GM12878 (cell line): ENCODE measurements at regions not wholly inside any gene's neighbourhood (a gene's known extent, or its start where the extent isn't known, plus 50 kb on each side); places are given as distances from the start of the nearest gene placed in this dataset.

Experiments
- ATAC-seq: fragments of 200-7000 bp; cut with Tn5 transposase; 3 replicates; pipeline ENCODE4 v1.9.1; 2020; ENCODE audit warnings: mild to moderate bottlenecking, moderate library complexity
- BruUV-seq: library from RNA; stranded (reverse); fragments of 400-500 nt; replicated peaks from 2 replicates; lab custom pipeline; 2021; lab: Mats Ljungman, UMichigan
- CTCF ChIA-PET: fragments of 300-600 bp; sonication (Branson Sonifier 250); formaldehyde crosslinking; extraction: SDS; loops from one replicate; lab custom pipeline; 2021; ENCODE audit warnings: inconsistent platforms; lab: Yijun Ruan, JAX
- POLR2A ChIA-PET: fragments of 350-600 bp; formaldehyde crosslinking; extraction: SDS; loops from one replicate; lab custom pipeline; 2021; ENCODE audit warnings: inconsistent platforms; lab: Charles Lee
- RAD21 ChIA-PET: fragments of 300-600 bp; sonication (Branson Sonifier 250); formaldehyde crosslinking; loops from one replicate; lab custom pipeline; 2023; ENCODE audit warnings: antibody characterized with exemption; ENCODE audit not compliant: unreplicated experiment; lab: Charles Lee
- SMC1A ChIA-PET: fragments of 300-600 bp; sonication (Branson Sonifier 250); formaldehyde crosslinking; loops from one replicate; lab custom pipeline; 2023; ENCODE audit not compliant: unreplicated experiment, uncharacterized antibody; lab: Charles Lee
- DNase-seq: peaks from one replicate; pipeline ENCODE4 v3.0.0-alpha.2; 2011; ENCODE audit warnings: low read depth, low spot score
- FAIRE-seq: peaks from 3 replicates; lab custom pipeline; 2011; peaks lifted over from hg19 to GRCh38; lab: Jason Lieb, UNC
- H2AFZ ChIP-seq: 2 replicates; pipeline ENCODE4 v1.6.0; 2011; ENCODE audit warnings: low read depth, low read length, control low read depth; ENCODE audit not compliant: control insufficient read depth
- H3K27ac ChIP-seq: 2 replicates; pipeline ENCODE4 v1.5.1; 2011; ENCODE audit warnings: control low read depth; ENCODE audit not compliant: control insufficient read depth, insufficient read depth
- H3K27me3 ChIP-seq, 2 experiments: replicated peaks in 1 of 2; 2 replicates each; pipeline versions ENCODE4 v1.6.0 to v1.6.1; 2011; ENCODE audit warnings: low read length in 1 of 2; ENCODE audit not compliant: control insufficient read depth in 2 of 2, insufficient read depth in 2 of 2
- H3K36me3 ChIP-seq, 2 experiments: 2 replicates each; pipeline ENCODE4 v1.5.1; 2011; ENCODE audit warnings: low read length in 1 of 2; ENCODE audit not compliant: control insufficient read depth in 2 of 2, insufficient read depth in 2 of 2
- H3K4me1 ChIP-seq: 2 replicates; pipeline ENCODE4 v1.6.1; 2011; ENCODE audit warnings: mild to moderate bottlenecking, low read length, moderate library complexity, mixed read lengths; ENCODE audit not compliant: control insufficient read depth, insufficient read depth
- H3K4me2 ChIP-seq: 2 replicates; pipeline ENCODE4 v1.6.0; 2011; ENCODE audit warnings: control low read depth; ENCODE audit not compliant: control insufficient read depth, insufficient read depth
- H3K4me3 ChIP-seq: fragments of 200-600 bp; sonication (generic); 2 replicates; pipeline ENCODE4 v1.5.1; 2016
- H3K79me2 ChIP-seq: 2 replicates; pipeline ENCODE4 v1.6.0; 2011; ENCODE audit warnings: low read length; ENCODE audit not compliant: control insufficient read depth, insufficient read depth
- H3K9ac ChIP-seq: 2 replicates; pipeline ENCODE4 v1.8.0; 2011; ENCODE audit warnings: low read length, control low read depth, mixed read lengths; ENCODE audit not compliant: control insufficient read depth, insufficient read depth
- H3K9me3 ChIP-seq: replicated peaks from 3 replicates; pipeline ENCODE4 v1.5.1; 2011; ENCODE audit warnings: mild to moderate bottlenecking, low read length; ENCODE audit not compliant: control insufficient read depth, insufficient read depth
- H4K20me1 ChIP-seq: 2 replicates; pipeline ENCODE4 v1.6.0; 2011; ENCODE audit not compliant: control insufficient read depth, insufficient read depth
- BACH1 ChIP-seq: fragments of 450-650 bp; IDR thresholded peaks from 2 replicates; pipeline ENCODE4 v1.6.1; 2017; ENCODE audit warnings: mild to moderate bottlenecking, borderline replicate concordance
- CBX5 ChIP-seq: sonication (generic); IDR thresholded peaks from 2 replicates; pipeline ENCODE4 v1.6.1; 2016; ENCODE audit warnings: low read depth, moderate library complexity, mild to moderate bottlenecking, inconsistent platforms
- ESRRA ChIP-seq: IDR thresholded peaks from 2 replicates; pipeline ENCODE4 v1.6.1; 2012; ENCODE audit warnings: mild to moderate bottlenecking, low read length, improper control_type of control experiment
- KDM1A ChIP-seq: fragments of 200-600 bp; sonication (generic); IDR thresholded peaks from 2 replicates; pipeline ENCODE4 v1.6.1; 2016; ENCODE audit warnings: borderline replicate concordance
- MXI1 ChIP-seq: fragments of 150-350 bp; IDR thresholded peaks from 2 replicates; pipeline ENCODE4 v1.6.1; 2011; ENCODE audit warnings: low read depth, mild to moderate bottlenecking, inconsistent platforms, low read length, improper control_type of control experiment
- NR2C2 ChIP-seq: IDR thresholded peaks from 2 replicates; pipeline ENCODE4 v1.6.1; 2011; ENCODE audit warnings: borderline replicate concordance, low read depth; ENCODE audit not compliant: control insufficient read depth, insufficient read length
- SREBF2 ChIP-seq: IDR thresholded peaks from 2 replicates; pipeline ENCODE4 v1.6.1; 2012; ENCODE audit warnings: mild to moderate bottlenecking, low read length
- WRNIP1 ChIP-seq: IDR thresholded peaks from 2 replicates; pipeline ENCODE4 v1.6.1; 2011; ENCODE audit warnings: low read depth, low read length, improper control_type of control experiment, borderline replicate concordance
- YY1 ChIP-seq: IDR thresholded peaks from 2 replicates; pipeline ENCODE4 v1.6.1; 2011; ENCODE audit warnings: low read depth, mild to moderate bottlenecking, low read length
- ZSCAN29 ChIP-seq: fragments of 450-650 bp; IDR thresholded peaks from 2 replicates; pipeline ENCODE4 v1.6.1; 2017; ENCODE audit warnings: mild to moderate bottlenecking, moderate library complexity
- ZZZ3 ChIP-seq: IDR thresholded peaks from 2 replicates; pipeline ENCODE4 v1.6.1; 2011; ENCODE audit warnings: low read depth; ENCODE audit not compliant: control insufficient read depth, insufficient read length
- WGBS: methylation state at CpG from one replicate; pipeline ENCODE4 v1.1.6; 2016; ENCODE audit warnings: low lambda C conversion rate; ENCODE audit not compliant: insufficient replicate concordance, insufficient coverage; ENCODE audit errors: missing lambda C conversion rate; 5-methylcytosine and 5-hydroxymethylcytosine counted together
- in situ Hi-C: fragments of 300-500 bp; cut with MboI; formaldehyde crosslinking; loops from 9 replicates; pipeline ENCODE4 v1.14.3; 2018; ENCODE audit warnings: mixed read lengths
- intact Hi-C: fragments of 100-400 bp; cut with micrococcal nuclease; formaldehyde crosslinking; loops from one replicate; pipeline ENCODE4 v1.14.2; 2022; ENCODE audit not compliant: unreplicated experiment
- TF ChIP-seq, protein P1 (sequence below): fragments of 450-650 bp; IDR thresholded peaks from 2 replicates; pipeline ENCODE4 v1.6.1; 2017; ENCODE audit warnings: low read depth, mild to moderate bottlenecking, moderate library complexity
- TF ChIP-seq, protein P2 (sequence below): IDR thresholded peaks from 2 replicates; pipeline ENCODE4 v1.6.1; 2011; ENCODE audit warnings: low read depth, mild to moderate bottlenecking, low read length, moderate library complexity, borderline replicate concordance; ENCODE audit errors: extremely low read depth
- TF ChIP-seq, protein P3 (sequence below): fragments of 450-650 bp; IDR thresholded peaks from 2 replicates; pipeline ENCODE4 v1.6.1; 2017; ENCODE audit warnings: borderline replicate concordance

DNA sequence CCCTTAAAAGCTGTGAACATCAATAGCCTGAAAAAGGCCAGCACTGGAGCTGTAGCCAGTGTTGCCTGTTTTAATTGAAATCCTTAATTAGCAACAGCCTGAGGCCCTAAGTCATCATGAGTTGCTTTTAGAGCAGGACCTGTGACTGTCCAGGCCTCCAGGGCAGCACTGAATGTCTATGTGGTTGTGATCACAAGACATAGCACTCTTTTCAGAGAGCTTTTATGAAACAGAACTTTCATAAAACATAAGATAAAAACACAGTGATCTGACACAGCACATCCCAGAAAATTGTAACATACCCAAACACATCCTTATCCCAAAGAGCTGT, 85.5 kb upstream of the MYO10 start:
- DNase-seq (no peak), ATAC-seq (peak; percentile 50; the same call in 2 of the 3 replicates), FAIRE-seq (no peak)
- H3K9ac ChIP-seq, result no peak overlapping the region
- no peaks in the 10 kb centered on the region for H3K9me3 ChIP-seq
- H2AFZ ChIP-seq, result no peak overlapping the region
- no peaks in the 10 kb centered on the region for H3K79me2 ChIP-seq
- in situ Hi-C loops, result no loop called here
- no TSS peak for BruUV-seq
- H4K20me1 ChIP-seq, result no peaks in the 10 kb centered on the region
- no peak overlapping the region for H3K4me3 ChIP-seq
- H3K27me3 ChIP-seq, result no peaks in the 10 kb centered on the region
- ChIA-PET CTCF (no interaction called here), SMC1A (no interaction called here), RAD21 (no interaction called here), POLR2A (no interaction called here)
- H3K36me3 ChIP-seq, result no peaks in the 10 kb centered on the region
- no peaks in the 10 kb centered on the region for H3K4me1 ChIP-seq
- no peak overlapping the region for H3K4me2 ChIP-seq
- TF ChIP-seq YY1 (no peak), SREBF2 (no peak), CBX5 (no peak)
- H3K27ac ChIP-seq, result no peak overlapping the region
- intact Hi-C loops, result no loop called here

DNA sequence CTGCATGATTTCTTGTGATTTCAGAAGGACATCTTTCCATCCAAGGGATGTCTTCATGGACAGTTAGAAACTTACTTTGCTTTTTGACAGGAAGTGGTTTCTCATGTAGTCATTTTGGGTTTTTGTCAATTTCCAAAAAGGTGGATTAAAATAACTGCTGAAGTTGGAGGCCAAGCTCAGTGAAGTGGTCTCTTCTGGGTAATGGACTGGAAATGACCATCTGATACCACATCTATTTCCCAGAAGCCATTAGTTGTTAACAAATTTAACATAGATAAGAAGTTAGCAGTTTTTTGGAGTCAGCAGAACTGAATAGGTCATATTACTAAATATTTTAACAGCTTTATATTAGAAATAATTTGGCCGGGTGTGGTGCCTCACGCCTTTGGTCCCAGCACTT, 86.2 kb upstream of the MYO10 start:
- ChIA-PET POLR2A (no interaction called here), CTCF (interaction anchor here (0.7 kb wide), 1 partner anchor 676 kb away, joined by 3 read pairs; no protein-coding TSS in a partner anchor), RAD21 (no interaction called here), SMC1A (no interaction called here)
- TF ChIP-seq WRNIP1 (no peak), ZZZ3 (no peak), ZSCAN29 (no peak), NR2C2 (no peak), BACH1 (no peak), KDM1A (no peak), MXI1 (no peak), ESRRA (no peak)
- TF ChIP-seq, protein P1, sequence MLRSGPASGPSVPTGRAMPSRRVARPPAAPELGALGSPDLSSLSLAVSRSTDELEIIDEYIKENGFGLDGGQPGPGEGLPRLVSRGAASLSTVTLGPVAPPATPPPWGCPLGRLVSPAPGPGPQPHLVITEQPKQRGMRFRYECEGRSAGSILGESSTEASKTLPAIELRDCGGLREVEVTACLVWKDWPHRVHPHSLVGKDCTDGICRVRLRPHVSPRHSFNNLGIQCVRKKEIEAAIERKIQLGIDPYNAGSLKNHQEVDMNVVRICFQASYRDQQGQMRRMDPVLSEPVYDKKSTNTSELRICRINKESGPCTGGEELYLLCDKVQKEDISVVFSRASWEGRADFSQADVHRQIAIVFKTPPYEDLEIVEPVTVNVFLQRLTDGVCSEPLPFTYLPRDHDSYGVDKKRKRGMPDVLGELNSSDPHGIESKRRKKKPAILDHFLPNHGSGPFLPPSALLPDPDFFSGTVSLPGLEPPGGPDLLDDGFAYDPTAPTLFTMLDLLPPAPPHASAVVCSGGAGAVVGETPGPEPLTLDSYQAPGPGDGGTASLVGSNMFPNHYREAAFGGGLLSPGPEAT, result no peak
- TF ChIP-seq, protein P2, sequence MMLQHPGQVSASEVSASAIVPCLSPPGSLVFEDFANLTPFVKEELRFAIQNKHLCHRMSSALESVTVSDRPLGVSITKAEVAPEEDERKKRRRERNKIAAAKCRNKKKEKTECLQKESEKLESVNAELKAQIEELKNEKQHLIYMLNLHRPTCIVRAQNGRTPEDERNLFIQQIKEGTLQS, result no peak
- TF ChIP-seq, protein P3, sequence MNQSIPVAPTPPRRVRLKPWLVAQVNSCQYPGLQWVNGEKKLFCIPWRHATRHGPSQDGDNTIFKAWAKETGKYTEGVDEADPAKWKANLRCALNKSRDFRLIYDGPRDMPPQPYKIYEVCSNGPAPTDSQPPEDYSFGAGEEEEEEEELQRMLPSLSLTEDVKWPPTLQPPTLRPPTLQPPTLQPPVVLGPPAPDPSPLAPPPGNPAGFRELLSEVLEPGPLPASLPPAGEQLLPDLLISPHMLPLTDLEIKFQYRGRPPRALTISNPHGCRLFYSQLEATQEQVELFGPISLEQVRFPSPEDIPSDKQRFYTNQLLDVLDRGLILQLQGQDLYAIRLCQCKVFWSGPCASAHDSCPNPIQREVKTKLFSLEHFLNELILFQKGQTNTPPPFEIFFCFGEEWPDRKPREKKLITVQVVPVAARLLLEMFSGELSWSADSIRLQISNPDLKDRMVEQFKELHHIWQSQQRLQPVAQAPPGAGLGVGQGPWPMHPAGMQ, result no peak
- BruUV-seq, result no TSS peak
- DNase-seq (no peak), ATAC-seq (no peak; the same call in 2 of the 3 replicates), FAIRE-seq (no peak)
- Histone ChIP-seq H3K36me3 (no peaks in the 10 kb centered on the region), H3K27me3 (no peaks in the 10 kb centered on the region), H3K27ac (no peak overlapping the region), H3K79me2 (no peaks in the 10 kb centered on the region), H3K4me1 (no peaks in the 10 kb centered on the region), H3K9me3 (no peaks in the 10 kb centered on the region), H2AFZ (no peak overlapping the region), H3K9ac (no peak overlapping the region), H4K20me1 (no peaks in the 10 kb centered on the region), H3K4me2 (no peak overlapping the region), H3K4me3 (no peak overlapping the region)
- in situ Hi-C loops, result no loop called here
- 89% methylated on average over 2 of the region's 2 CpGs for WGBS
- intact Hi-C loops, result no loop called here
